Effector memory CD8-positive, alpha-beta T cell (primary cell): ENCODE measurements at regions not wholly inside any gene's neighbourhood (a gene's known extent, or its start where the extent isn't known, plus 50 kb on each side); places are given as distances from the start of the nearest gene placed in this dataset.

Experiments used
- ATAC-seq: fragments of 150-1000 bp; cut with Tn5 transposase; replicated peaks from 2 replicates; pipeline ENCODE4 v1.10.0; 2021; ENCODE audit warnings: mild to moderate bottlenecking, moderate library complexity
- DNase-seq, 3 experiments: peaks; one replicate each; pipeline ENCODE4 v3.0.0; 2021
- H3K27ac Mint-ChIP-seq, 2 donors: one replicate each; pipeline ENCODE4 v1.8.0; 2022; ENCODE audit warnings: mild to moderate bottlenecking in 2 of 2, mixed read lengths in 2 of 2, moderate library complexity in 2 of 2
- H3K27me3 Mint-ChIP-seq, 2 donors: one replicate each; pipeline ENCODE4 v1.8.0; 2022; ENCODE audit warnings: mixed read lengths in 2 of 2
- H3K36me3 Mint-ChIP-seq: one replicate; pipeline ENCODE4 v1.8.0; 2022; ENCODE audit warnings: mild to moderate bottlenecking, moderate library complexity, mixed read lengths; ENCODE audit not compliant: insufficient read depth
- H3K4me1 Mint-ChIP-seq, 2 donors: one replicate each; pipeline ENCODE4 v1.8.0; 2022; ENCODE audit warnings: low read depth in 2 of 2, mixed read lengths in 2 of 2
- H3K4me3 Mint-ChIP-seq, 2 donors: one replicate each; pipeline ENCODE4 v1.8.0; 2022; ENCODE audit warnings: mild to moderate bottlenecking in 2 of 2, mixed read lengths in 2 of 2, moderate library complexity in 2 of 2
- H3K9me3 Mint-ChIP-seq, 2 donors: one replicate each; pipeline ENCODE4 v1.8.0; 2022; ENCODE audit warnings: mixed read lengths in 2 of 2

- H3K9me3 Mint-ChIP-seq: no peaks in the 10 kb centered on the region
- no peak overlapping the region for H3K27ac Mint-ChIP-seq
- H3K4me3 Mint-ChIP-seq: no peak overlapping the region
- peaks cover 3 to 9% of the 10 kb centered on the region in 2 donors for H3K4me1 Mint-ChIP-seq
- H3K27me3 Mint-ChIP-seq: peaks cover 0 to 12% of the 10 kb centered on the region in 2 donors
- DNase-seq (no peak), ATAC-seq (no peak)
- H3K36me3 Mint-ChIP-seq: no peaks in the 10 kb centered on the region
Observed at GRCh38 chr2:239507576-239508258, 106.9 kb upstream of the HDAC4 start.

DNA sequence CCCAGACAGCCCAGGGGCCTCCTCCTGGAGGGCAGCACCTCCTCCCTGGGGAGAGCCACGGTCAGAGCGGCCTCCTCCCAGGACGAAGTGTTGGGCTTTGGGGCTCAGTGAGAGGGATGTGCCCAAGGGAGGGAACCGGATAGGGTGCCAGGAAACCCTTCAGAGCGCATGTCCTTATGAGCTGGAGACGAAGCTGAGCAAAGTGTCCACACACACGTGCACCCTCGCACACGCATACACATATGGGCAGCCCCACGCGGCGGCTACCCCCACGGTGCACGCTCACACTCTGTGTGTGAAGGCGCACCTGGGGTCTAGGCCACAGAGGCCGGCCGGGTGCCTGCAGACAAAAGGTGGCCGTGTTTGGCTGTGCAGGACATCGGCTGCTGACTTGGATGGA is 106.1 kb upstream of the HDAC4 start:
- DNase-seq: no peak
- no peak overlapping the region for H3K27ac Mint-ChIP-seq
- no peaks in the 10 kb centered on the region for H3K36me3 Mint-ChIP-seq
- no peak for ATAC-seq
- H3K4me3 Mint-ChIP-seq: no peak overlapping the region
- no peaks in the 10 kb centered on the region for H3K9me3 Mint-ChIP-seq
- H3K4me1 Mint-ChIP-seq: peaks cover 3 to 9% of the 10 kb centered on the region in 2 donors
- H3K27me3 Mint-ChIP-seq: peaks cover 6 to 20% of the 10 kb centered on the region in 2 donors

GRCh38 chr2:239506101-239506857 is 105.5 kb upstream of the HDAC4 start:
- no peaks in the 10 kb centered on the region for H3K36me3 Mint-ChIP-seq
- no peaks in the 10 kb centered on the region for H3K9me3 Mint-ChIP-seq
- peaks cover 6 to 24% of the 10 kb centered on the region in 2 donors for H3K27me3 Mint-ChIP-seq
- H3K27ac Mint-ChIP-seq: no peak overlapping the region
- no peak overlapping the region for H3K4me3 Mint-ChIP-seq
- peaks cover 3 to 9% of the 10 kb centered on the region in 2 donors for H3K4me1 Mint-ChIP-seq
- ATAC-seq: no peak
- DNase-seq: no peak

DNA sequence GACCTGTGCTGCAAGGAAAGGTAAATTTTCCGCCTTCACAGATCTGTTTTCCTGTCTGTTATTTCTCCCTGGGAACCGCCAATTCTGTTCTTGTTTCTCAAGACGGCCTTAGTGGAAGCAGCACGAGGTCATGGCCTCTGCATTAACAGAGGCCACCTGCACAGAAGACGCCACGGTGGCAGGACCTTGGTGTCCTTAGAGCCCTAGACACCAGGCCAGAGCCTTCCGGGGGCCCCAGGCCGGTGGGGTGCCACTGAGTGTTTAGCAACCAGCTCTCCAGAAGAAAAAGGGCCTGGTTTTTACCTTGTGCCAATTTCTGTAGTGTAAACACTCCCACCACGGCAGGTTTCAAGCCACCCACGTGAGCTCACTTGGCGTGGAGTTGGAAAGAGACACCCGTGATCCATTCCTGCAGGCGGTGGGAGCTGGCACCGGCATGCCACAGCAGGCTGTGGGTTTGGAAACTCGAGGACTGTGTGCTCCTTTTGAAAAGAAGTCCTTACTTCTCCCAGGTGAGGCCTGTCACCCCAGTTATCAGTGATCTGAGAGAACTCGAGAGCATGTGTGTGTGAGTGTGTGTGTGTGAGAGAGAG is 103.9 kb upstream of the HDAC4 start:
- Mint-ChIP-seq H3K4me3 (no peak overlapping the region), H3K27ac (no peak overlapping the region), H3K36me3 (no peaks in the 10 kb centered on the region), H3K9me3 (no peaks in the 10 kb centered on the region), H3K4me1 (peaks cover 3 to 11% of the 10 kb centered on the region in 2 donors), H3K27me3 (peaks cover 6 to 33% of the 10 kb centered on the region in 2 donors)
- no peak for ATAC-seq
- no peak for DNase-seq

- no peak for DNase-seq
- H3K4me1 Mint-ChIP-seq: peaks cover 3 to 6% of the 10 kb centered on the region in 2 donors
Observed at GRCh38 chr2:239502430-239503186, 101.8 kb upstream of the HDAC4 start.

DNA sequence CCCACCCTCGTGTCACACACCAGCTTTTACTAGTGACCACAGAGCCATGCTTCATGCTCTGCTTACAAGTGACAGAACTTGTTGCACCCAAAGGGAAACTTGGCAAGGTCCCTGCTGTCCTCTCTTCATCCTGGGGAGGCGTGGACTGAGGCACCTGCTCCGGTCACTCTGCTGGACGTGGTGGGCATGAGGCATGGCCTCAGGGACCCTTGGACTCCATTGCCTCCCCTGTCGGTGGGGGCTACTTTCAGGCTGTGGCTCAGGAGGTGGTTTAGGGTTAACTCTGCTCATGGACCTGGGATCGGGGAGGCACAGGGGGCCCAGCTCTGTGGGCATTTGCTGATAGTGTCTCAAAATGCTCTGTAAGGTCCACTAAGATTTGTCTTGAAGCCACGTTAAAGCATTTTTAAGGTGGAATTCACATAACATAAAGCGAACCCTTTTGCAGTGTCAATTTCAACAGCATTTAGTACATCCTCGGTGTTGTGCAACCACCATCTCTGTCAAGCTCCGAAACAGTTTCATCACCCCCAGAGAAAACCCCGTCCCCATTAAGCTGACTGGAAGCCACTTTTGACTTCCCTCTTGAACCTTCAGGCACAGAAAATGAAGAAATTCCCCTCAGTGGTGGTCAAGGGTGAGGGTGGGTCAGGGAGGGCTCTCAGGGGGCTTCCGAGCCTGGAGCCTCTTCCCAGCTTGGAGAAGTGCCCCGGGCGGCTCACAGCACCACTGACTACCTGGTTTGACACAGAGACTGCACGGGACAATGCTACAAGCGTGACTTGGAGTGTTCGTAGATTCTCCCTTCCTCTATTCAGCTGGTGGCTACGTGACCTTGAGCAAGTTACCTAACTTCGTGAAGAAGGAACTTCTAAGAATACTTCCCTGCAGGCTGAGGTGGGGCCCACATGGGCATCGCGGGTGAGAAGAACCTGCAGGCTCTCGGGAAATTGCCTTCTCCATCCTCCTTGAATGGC is 100.0 kb upstream of the HDAC4 start:
- Mint-ChIP-seq H3K4me3 (no peak overlapping the region), H3K4me1 (peaks cover 3 to 6% of the 10 kb centered on the region in 2 donors), H3K36me3 (no peaks in the 10 kb centered on the region), H3K27me3 (peaks cover 22 to 60% of the 10 kb centered on the region in 2 donors), H3K9me3 (no peaks in the 10 kb centered on the region), H3K27ac (peak overlapping the region in 1 of 2 donors; percentile 38)
- ATAC-seq (no peak), DNase-seq (no peak)

More at GRCh38 chr2:239502430-239503186, 101.8 kb upstream of the HDAC4 start:
- ATAC-seq: no peak
- no peak overlapping the region for H3K4me3 Mint-ChIP-seq
- H3K27ac Mint-ChIP-seq: peak overlapping the region in 1 of 2 donors; percentile 38
- H3K27me3 Mint-ChIP-seq: peaks cover 15 to 50% of the 10 kb centered on the region in 2 donors
- no peaks in the 10 kb centered on the region for H3K9me3 Mint-ChIP-seq
- no peaks in the 10 kb centered on the region for H3K36me3 Mint-ChIP-seq

DNA sequence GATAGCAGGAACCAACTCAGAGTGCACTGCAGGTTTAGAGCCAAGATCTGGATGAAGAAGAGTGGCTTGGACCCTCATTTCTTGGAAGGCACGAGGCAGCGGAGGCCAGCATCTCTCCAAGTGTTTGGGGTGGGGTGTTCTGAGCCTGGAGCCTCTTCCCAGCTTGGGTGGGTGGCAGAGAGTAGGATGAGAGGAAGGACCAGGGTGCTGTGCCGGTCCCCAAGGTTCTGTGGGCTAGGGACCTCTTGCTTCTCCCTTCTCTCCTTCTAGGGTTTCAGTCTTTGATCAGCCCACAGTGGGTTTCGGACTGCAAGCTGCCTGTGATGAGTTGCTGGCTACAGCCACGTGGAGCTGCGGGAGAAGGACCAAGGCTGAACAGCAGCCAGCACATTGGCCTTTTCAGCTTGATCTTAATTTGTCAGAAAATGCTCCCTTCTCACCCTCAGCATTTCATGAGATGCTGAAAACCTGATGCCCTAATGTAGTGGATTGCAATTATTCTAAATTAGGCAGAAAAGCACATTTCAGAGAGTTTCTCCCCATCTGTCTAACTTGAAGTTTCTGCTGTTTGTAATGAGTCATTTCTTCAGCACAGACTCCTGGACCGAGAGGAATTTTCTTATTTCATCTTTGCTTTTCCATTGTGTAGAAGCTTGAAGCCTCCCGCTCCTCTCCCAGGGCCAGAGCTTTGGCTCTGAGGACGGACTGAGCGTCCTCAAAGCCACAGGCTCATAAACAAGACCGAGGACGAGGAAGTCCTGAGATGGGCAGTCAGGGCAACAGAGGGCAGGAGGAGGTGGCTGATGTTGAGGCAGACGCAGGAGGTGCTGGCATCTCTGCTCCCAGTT is 99.1 kb upstream of the HDAC4 start:
- no peak for ATAC-seq
- Mint-ChIP-seq H3K27ac (no peak overlapping the region), H3K4me1 (peaks cover 2 to 6% of the 10 kb centered on the region in 2 donors), H3K9me3 (no peaks in the 10 kb centered on the region), H3K36me3 (no peaks in the 10 kb centered on the region), H3K4me3 (no peak overlapping the region), H3K27me3 (peaks cover 31 to 66% of the 10 kb centered on the region in 2 donors)
- DNase-seq: no peak

DNA sequence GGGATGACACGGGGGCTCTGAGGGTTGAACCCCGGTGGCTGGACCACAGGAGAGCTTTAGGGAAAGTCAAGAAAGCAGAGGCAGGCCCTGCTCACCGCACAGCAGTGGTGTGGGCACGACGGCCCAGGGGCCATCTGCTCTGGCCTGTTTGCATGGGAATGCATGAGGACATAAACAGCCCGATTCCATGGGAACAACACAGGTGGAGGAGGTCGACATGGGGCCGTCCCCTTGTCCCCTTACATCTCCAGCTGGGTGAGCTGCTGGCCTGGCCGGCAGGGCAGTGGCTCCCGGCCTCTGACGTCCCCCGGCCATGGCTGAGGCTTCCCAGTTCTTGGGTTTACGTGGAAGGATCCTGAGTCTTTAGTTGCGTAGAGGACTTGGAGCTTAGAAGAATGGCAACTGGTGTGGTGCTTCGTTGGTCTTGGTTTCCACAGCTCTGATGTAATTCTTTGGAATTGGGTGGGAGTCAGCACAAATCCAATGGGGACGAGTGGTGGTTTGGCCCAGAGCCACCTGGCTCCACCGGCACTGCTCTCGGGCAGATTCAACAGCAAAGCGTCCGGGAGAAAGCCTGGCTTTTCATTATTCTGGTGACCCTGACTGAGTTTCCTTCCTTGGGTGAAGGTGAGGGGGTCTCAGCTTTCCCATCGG is 98.3 kb upstream of the HDAC4 start:
- no peak for DNase-seq
- H3K9me3 Mint-ChIP-seq: no peaks in the 10 kb centered on the region
- no peak overlapping the region for H3K4me3 Mint-ChIP-seq
- H3K36me3 Mint-ChIP-seq: no peaks in the 10 kb centered on the region
- no peak for ATAC-seq
- H3K27ac Mint-ChIP-seq: peak overlapping the region in 1 of 2 donors; percentile 27
- H3K27me3 Mint-ChIP-seq: peaks cover 39 to 74% of the 10 kb centered on the region in 2 donors
- peaks cover 0 to 6% of the 10 kb centered on the region in 2 donors for H3K4me1 Mint-ChIP-seq

DNA sequence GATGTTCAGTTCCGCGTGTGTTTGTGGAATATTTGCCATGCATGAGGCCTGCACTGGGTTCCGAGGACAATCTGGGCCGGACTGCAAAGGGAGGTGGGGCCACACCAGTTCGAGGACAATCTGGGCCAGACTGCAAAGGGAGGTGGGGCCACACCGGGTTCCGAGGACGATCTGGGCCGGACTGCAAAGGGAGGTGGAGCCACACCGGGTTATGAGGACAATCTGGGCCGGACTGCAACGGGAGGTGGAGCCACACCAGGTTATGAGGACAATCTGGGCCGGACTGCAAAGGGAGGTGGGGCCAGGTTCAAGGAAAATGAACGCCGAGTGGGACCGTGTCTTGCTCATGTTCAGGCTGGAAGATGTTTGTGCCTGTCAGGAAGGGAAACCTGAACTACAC is 97.8 kb upstream of the HDAC4 start:
- DNase-seq: no peak
- Mint-ChIP-seq H3K27me3 (peaks cover 41 to 79% of the 10 kb centered on the region in 2 donors), H3K9me3 (no peaks in the 10 kb centered on the region), H3K36me3 (no peaks in the 10 kb centered on the region), H3K4me3 (no peak overlapping the region), H3K4me1 (peaks cover 0 to 4% of the 10 kb centered on the region in 2 donors), H3K27ac (peak overlapping the region in 1 of 2 donors; percentile 27)
- ATAC-seq: no peak

- no peak overlapping the region for H3K4me3 Mint-ChIP-seq
- H3K9me3 Mint-ChIP-seq: no peaks in the 10 kb centered on the region
- H3K27me3 Mint-ChIP-seq: peaks cover 43 to 85% of the 10 kb centered on the region in 2 donors
- ATAC-seq (no peak), DNase-seq (no peak)
- H3K36me3 Mint-ChIP-seq: no peaks in the 10 kb centered on the region
- H3K4me1 Mint-ChIP-seq: peaks cover 0 to 6% of the 10 kb centered on the region in 2 donors
- peak overlapping the region in 1 of 2 donors; percentile 15 for H3K27ac Mint-ChIP-seq
Observed at GRCh38 chr2:239496700-239497099, 95.9 kb upstream of the HDAC4 start.

DNA sequence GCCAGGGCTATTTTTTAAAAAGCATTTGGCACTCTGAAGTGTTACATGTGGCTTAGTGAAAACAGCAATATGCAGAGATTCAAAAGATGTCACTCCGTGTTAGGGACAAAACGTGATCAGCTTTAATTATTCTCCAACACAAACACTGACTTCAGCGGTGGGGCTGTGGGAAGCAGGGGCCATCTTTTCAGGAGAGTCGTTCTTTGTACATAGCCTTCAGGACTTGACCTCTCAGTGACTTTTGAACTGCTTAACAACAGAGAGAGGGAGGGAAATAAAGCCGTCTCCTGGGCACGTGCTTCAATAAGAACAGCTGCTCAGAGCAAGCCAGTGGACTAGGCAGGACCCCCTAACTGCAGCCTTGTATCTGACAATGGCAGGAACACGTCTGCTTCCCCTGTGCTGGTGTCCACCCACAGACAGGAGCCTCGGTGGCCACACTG is 95.0 kb upstream of the HDAC4 start:
- H3K4me1 Mint-ChIP-seq: peaks cover 0 to 9% of the 10 kb centered on the region in 2 donors
- peaks cover 43 to 86% of the 10 kb centered on the region in 2 donors for H3K27me3 Mint-ChIP-seq
- H3K36me3 Mint-ChIP-seq: peaks cover 3% of the 10 kb centered on the region
- no peak for ATAC-seq
- no peak for DNase-seq
- no peak overlapping the region for H3K4me3 Mint-ChIP-seq
- H3K9me3 Mint-ChIP-seq: no peaks in the 10 kb centered on the region
- H3K27ac Mint-ChIP-seq: no peak overlapping the region
